HAP-1 (cell line): ENCODE measurements at regions not wholly inside any gene's neighbourhood (a gene's known extent, or its start where the extent isn't known, plus 50 kb on each side); places are given as distances from the start of the nearest gene placed in this dataset.
A peak's percentile ranks its signal among the peaks of the same experiment; 100 is the strongest.
"Not testable (repeated sequence)": the region's sequence is repeated elsewhere in the genome, so short reads cannot be mapped to it uniquely, and the experiment has no call there.

Experiments used
- DNase-seq, 2 experiments: peaks; one replicate each; pipeline ENCODE4 v3.0.0-alpha.2; 2016 to 2020; ENCODE audit warnings: low spot score in 2 of 2
- H3K27me3 ChIP-seq: fragments of 250-450 bp; sonication (Bioruptor Pico); 2 replicates; pipeline ENCODE4 v1.5.1; 2020; ENCODE audit warnings: low read depth, mild to moderate bottlenecking, moderate library complexity
- H3K36me3 ChIP-seq: fragments of 250-450 bp; sonication (Bioruptor Pico); replicated peaks from 2 replicates; pipeline ENCODE4 v1.5.1; 2020; ENCODE audit warnings: mild to moderate bottlenecking
- H3K4me1 ChIP-seq: fragments of 250-450 bp; sonication (Bioruptor Pico); 2 replicates; pipeline ENCODE4 v1.5.1; 2020; ENCODE audit warnings: mild to moderate bottlenecking
- H3K4me3 ChIP-seq: fragments of 250-450 bp; sonication (Bioruptor Pico); 2 replicates; pipeline ENCODE4 v1.5.1; 2020; ENCODE audit warnings: mild to moderate bottlenecking, moderate library complexity
- H3K9me3 ChIP-seq: fragments of 250-450 bp; sonication (Bioruptor Pico); 2 replicates; pipeline ENCODE4 v1.5.1; 2020; ENCODE audit warnings: mild to moderate bottlenecking, moderate library complexity
- in situ Hi-C: fragments of 300-500 bp; cut with MboI; formaldehyde crosslinking; loops from 3 replicates; pipeline ENCODE4 v1.14.3; 2020; ENCODE audit warnings: low sequenced_read_pairs, inconsistent platforms, mixed read lengths

DNA sequence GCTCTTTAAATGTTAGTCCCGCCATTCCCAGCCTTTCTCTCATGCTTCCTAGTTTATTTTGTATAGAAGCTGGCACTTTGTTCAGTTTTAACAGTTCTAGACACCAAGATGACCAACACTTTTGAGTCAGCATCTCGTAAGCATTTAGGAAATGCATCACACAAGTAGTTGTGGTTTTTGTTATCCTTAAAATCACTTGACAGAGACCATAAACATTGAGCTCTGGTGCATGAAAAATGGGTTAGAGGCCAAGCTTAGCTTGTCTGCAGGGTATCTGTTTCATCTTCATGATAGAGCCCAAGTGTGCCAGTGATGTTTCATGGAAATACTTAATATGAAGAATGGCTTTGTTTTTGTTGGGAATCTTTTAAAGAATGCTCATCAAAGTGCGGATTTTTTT is 159.7 kb downstream of the DISP1 start:
- no peaks in the 10 kb centered on the region for H3K4me1 ChIP-seq
- no peak overlapping the region for H3K4me3 ChIP-seq
- H3K27me3 ChIP-seq: no peaks in the 10 kb centered on the region; the same call in 1 of the 2 replicates
- no peak for DNase-seq
- H3K9me3 ChIP-seq: no peaks in the 10 kb centered on the region
- no peaks in the 10 kb centered on the region for H3K36me3 ChIP-seq
- in situ Hi-C loops: no loop called here

GRCh38 chr1:222975472-222976122 is 160.8 kb downstream of the DISP1 start:
- H3K4me1 ChIP-seq: no peaks in the 10 kb centered on the region
- in situ Hi-C loops: no loop called here
- DNase-seq: no peak

GRCh38 chr1:222976453-222976852 is 161.6 kb downstream of the DISP1 start:
- H3K9me3 ChIP-seq: no peaks in the 10 kb centered on the region
- H3K27me3 ChIP-seq: no peaks in the 10 kb centered on the region; the same call in 1 of the 2 replicates
- no peaks in the 10 kb centered on the region for H3K4me1 ChIP-seq
- H3K4me3 ChIP-seq: no peak overlapping the region
- H3K36me3 ChIP-seq: no peaks in the 10 kb centered on the region
- in situ Hi-C loops: no loop called here
- DNase-seq: no peak

More at GRCh38 chr1:222975472-222976122, 160.8 kb downstream of the DISP1 start:
- H3K27me3 ChIP-seq: no peaks in the 10 kb centered on the region; the same call in 1 of the 2 replicates
- no peak overlapping the region for H3K4me3 ChIP-seq
- H3K9me3 ChIP-seq: no peaks in the 10 kb centered on the region
- no peaks in the 10 kb centered on the region for H3K36me3 ChIP-seq

DNA sequence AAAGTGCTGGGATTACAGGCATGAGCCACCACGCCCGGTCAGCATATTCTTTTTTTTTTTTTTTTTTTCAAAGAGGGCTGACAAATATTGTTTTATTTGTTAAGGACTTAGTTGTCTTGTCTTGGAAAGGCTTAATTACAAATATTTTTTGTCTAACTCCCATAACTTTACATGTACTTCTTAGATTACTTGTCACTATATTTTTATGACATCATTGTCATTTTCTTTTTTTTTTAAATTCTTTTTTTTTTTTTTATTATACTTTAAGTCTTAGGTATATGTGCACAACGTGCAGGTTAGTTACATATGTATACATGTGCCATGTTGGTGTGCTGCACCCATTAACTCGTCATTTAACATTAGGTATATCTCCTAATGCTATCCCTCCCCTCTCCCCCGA is 162.5 kb downstream of the DISP1 start:
- H3K9me3 ChIP-seq, in situ Hi-C loops, H3K4me3 ChIP-seq, H3K36me3 ChIP-seq, H3K27me3 ChIP-seq, DNase-seq, H3K4me1 ChIP-seq: not testable (repeated sequence)

DNA sequence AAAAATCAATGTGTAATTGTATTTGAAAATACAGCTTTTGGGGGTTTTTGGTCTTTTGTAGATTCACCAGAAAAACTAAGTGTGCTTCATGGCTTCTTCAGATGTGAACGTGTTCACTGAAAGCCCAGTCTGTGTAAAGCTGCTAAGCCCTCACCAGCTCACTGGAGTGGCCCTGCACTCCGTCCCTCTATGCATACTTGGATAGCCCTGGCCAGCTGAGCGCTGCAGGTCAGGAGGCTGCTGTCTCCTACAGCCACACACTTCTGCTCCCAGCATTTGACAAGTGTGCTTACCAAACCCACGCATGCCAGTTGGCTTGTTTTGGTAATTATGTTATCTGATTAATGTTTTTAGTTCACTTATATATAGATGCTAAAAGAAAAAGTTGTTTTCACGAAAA is 163.5 kb downstream of the TLR5 start:
- H3K4me3 ChIP-seq: no peak overlapping the region
- H3K36me3 ChIP-seq: no peaks in the 10 kb centered on the region
- no peaks in the 10 kb centered on the region; the same call in 1 of the 2 replicates for H3K27me3 ChIP-seq
- no peak for DNase-seq
- H3K4me1 ChIP-seq: no peaks in the 10 kb centered on the region
- H3K9me3 ChIP-seq: no peaks in the 10 kb centered on the region
- in situ Hi-C loops: no loop called here

DNA sequence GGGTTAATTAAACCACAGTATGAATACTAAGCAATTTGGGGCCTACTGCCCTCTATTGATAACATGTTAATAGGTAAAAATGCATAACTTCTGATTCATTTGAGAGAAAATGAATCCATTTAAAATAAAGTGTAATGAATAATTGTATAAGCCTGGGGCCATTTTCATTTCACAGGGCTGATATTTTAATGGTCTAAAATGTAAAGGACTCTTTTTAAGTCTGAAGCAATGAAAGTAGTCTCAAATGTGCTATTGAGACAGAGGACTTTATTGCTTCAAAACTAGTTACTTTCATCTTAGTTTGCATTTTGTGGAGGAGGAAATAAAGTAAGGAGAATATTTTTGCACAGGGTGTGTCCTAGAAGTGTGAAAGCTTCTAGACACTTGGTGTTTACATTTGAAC is 155.4 kb downstream of the TLR5 start:
- H3K27me3 ChIP-seq: no peaks in the 10 kb centered on the region
- H3K4me3 ChIP-seq: no peak overlapping the region
- peaks cover 10% of the 10 kb centered on the region for H3K4me1 ChIP-seq
- no peaks in the 10 kb centered on the region for H3K36me3 ChIP-seq
- no peaks in the 10 kb centered on the region for H3K9me3 ChIP-seq
- in situ Hi-C loops: no loop called here
- DNase-seq: peak in 1 of 2 experiments; percentile 59

GRCh38 chr1:222989443-222989842 is 153.6 kb downstream of the TLR5 start:
- DNase-seq: no peak
- no peak overlapping the region for H3K4me3 ChIP-seq
- H3K27me3 ChIP-seq: no peaks in the 10 kb centered on the region
- H3K9me3 ChIP-seq: no peaks in the 10 kb centered on the region
- in situ Hi-C loops: no loop called here
- H3K4me1 ChIP-seq: peaks cover 10% of the 10 kb centered on the region
- no peaks in the 10 kb centered on the region for H3K36me3 ChIP-seq

GRCh38 chr1:222991177-222991576 is 151.9 kb downstream of the TLR5 start:
- in situ Hi-C loops: no loop called here
- Histone ChIP-seq H3K4me1 (peaks cover 10% of the 10 kb centered on the region), H3K36me3 (no peaks in the 10 kb centered on the region), H3K4me3 (no peak overlapping the region), H3K27me3 (no peaks in the 10 kb centered on the region), H3K9me3 (no peaks in the 10 kb centered on the region)
- no peak for DNase-seq

DNA sequence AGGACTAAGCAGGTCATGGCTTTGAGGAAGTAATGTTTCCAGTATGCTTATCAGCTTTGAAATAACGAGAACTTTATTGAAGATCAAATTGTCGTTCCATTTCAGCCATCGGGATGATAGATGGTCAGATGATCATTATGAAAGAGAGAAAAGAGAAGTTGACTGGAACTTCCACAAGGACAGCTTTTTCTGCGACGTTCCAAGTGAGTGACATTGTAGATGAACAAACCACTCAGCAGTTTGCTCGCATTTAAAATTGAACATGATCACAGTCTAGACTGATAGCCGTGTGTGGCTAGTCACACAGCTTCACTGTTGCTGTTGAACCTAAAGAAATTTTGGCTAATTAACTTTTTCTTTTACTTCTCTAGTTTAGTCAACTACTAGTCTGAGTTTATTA is 151.1 kb downstream of the TLR5 start:
- no peaks in the 10 kb centered on the region for H3K36me3 ChIP-seq
- H3K4me3 ChIP-seq: no peak overlapping the region
- no peaks in the 10 kb centered on the region for H3K27me3 ChIP-seq
- peaks cover 10% of the 10 kb centered on the region for H3K4me1 ChIP-seq
- H3K9me3 ChIP-seq: no peaks in the 10 kb centered on the region
- in situ Hi-C loops: no loop called here
- no peak for DNase-seq

DNA sequence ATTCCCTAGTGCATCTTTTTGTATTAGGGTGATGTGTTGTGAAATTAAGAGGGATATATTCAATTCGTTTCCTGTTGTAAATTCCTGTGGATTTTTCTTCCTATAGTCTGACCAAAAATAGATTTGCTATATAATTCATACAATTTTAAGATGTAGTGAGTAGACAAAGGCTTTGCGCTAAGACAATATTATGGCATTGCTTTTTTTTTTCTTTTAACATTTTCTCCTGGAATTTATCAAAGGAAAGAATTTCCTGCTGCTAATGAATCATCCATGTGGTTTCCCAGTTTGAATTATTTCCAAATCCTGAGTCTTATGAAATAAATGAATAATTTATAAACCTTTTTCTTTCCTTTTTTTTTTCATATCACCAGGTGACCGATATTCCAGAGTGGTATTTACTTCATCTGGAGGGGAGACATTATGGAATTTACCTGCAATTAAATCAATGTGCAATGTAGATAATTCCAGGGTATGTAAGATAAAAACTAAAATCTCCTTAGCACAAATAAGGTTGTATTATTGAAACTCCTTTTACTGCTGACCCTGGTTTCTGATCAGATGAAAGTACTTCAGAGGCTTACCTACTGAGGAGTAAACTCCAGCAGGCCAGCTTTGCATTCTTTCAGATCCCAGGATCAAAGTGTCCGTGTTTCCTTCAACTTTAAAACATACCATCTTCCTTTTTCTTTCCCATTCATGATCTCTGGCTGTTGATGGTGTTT is 148.4 kb downstream of the TLR5 start:
- no peak for DNase-seq
- H3K4me3 ChIP-seq: no peak overlapping the region
- in situ Hi-C loops: no loop called here
- no peaks in the 10 kb centered on the region for H3K36me3 ChIP-seq
- peaks cover 3% of the 10 kb centered on the region; the same call in 1 of the 2 replicates for H3K4me1 ChIP-seq
- no peaks in the 10 kb centered on the region; the same call in 1 of the 2 replicates for H3K9me3 ChIP-seq
- H3K27me3 ChIP-seq: no peaks in the 10 kb centered on the region

GRCh38 chr1:222995236-222995580 is 147.8 kb downstream of the TLR5 start:
- Histone ChIP-seq H3K36me3 (no peaks in the 10 kb centered on the region), H3K9me3 (no peaks in the 10 kb centered on the region; the same call in 1 of the 2 replicates), H3K27me3 (no peaks in the 10 kb centered on the region), H3K4me3 (no peak overlapping the region), H3K4me1 (peaks cover 8% of the 10 kb centered on the region)
- DNase-seq: no peak
- in situ Hi-C loops: no loop called here

GRCh38 chr1:222995620-222996309 is 147.3 kb downstream of the TLR5 start:
- H3K4me1 ChIP-seq: peaks cover 12% of the 10 kb centered on the region
- H3K9me3 ChIP-seq: no peaks in the 10 kb centered on the region; the same call in 1 of the 2 replicates
- no peak overlapping the region for H3K4me3 ChIP-seq
- no peaks in the 10 kb centered on the region for H3K27me3 ChIP-seq
- no peak for DNase-seq
- no peaks in the 10 kb centered on the region for H3K36me3 ChIP-seq
- in situ Hi-C loops: no loop called here

- Histone ChIP-seq H3K27me3 (no peaks in the 10 kb centered on the region), H3K36me3 (no peaks in the 10 kb centered on the region), H3K4me3 (no peak overlapping the region), H3K4me1 (peaks cover 12% of the 10 kb centered on the region), H3K9me3 (no peaks in the 10 kb centered on the region; the same call in 1 of the 2 replicates)
- no peak for DNase-seq
- in situ Hi-C loops: no loop called here
These were observed 146.6 kb downstream of the TLR5 start for GRCh38 chr1:222996310-222996975.
